GM18507 (cell line): ENCODE measurements at regions not wholly inside any gene's neighbourhood (a gene's known extent, or its start where the extent isn't known, plus 50 kb on each side); places are given as distances from the start of the nearest gene placed in this dataset.
"Not testable (repeated sequence)": the region's sequence is repeated elsewhere in the genome, so short reads cannot be mapped to it uniquely, and the experiment has no call there.

Source experiments
- DNase-seq: peaks from one replicate; pipeline ENCODE4 v3.0.0; 2011; ENCODE audit warnings: low read depth; ENCODE audit not compliant: insufficient read length; ENCODE audit errors: extremely low spot score
- FAIRE-seq: peaks from 2 replicates; lab custom pipeline; 2011; peaks lifted over from hg19 to GRCh38; lab: Jason Lieb, UNC

GRCh38 chr1:112855152-112855828 lies 100.7 kb downstream of the SLC16A1 start:
- FAIRE-seq: no peak
- DNase-seq: no peak

GRCh38 chr1:112854368-112854984 lies 101.5 kb downstream of the SLC16A1 start:
- not testable (repeated sequence) for DNase-seq, FAIRE-seq

DNA sequence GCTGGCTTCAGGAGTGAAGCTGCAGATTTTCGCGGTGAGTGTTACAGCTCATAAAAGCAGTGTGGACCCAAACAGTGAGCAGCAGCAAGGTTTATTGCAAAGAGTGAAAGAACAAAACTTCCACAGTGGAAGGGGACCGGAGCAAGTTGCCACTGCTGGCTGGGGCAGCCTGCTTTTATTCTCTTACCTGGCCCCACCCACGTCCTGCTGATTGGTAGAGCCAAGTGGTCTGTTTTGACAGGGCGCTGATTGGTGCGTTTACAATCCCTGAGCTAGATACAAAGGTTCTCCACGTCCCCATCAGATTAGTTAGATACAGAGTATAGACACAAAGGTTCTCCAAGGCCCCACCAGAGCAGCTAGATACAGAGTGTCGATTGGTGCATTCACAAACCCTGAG lies 102.1 kb downstream of the SLC16A1 start:
- FAIRE-seq, DNase-seq: not testable (repeated sequence)

- DNase-seq (no peak), FAIRE-seq (no peak)
Observed at GRCh38 chr1:112852934-112853333, 103.1 kb downstream of the SLC16A1 start.

DNA sequence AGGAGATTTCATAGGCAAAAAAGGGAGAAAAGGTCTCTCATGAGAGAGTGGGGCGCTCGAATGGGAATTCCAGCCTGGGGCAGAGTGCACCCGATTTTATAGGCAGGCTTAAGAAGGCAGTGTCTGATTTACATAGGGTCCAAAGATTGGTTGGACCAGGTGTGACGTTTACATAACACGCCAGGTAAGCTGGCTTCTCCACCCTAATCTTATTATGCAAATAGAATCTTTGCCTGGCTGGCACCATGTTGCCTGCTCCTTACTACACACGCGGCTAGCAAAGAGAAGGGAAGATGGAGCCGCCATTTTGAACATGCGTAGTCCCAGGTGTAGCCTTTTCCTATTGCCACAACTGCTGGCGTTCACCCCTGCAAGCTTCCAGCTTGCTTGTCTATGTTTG lies 103.7 kb downstream of the SLC16A1 start:
- no peak for FAIRE-seq
- no peak for DNase-seq

GRCh38 chr1:112850034-112850757 lies 105.8 kb downstream of the SLC16A1 start:
- FAIRE-seq (no peak), DNase-seq (no peak)

DNA sequence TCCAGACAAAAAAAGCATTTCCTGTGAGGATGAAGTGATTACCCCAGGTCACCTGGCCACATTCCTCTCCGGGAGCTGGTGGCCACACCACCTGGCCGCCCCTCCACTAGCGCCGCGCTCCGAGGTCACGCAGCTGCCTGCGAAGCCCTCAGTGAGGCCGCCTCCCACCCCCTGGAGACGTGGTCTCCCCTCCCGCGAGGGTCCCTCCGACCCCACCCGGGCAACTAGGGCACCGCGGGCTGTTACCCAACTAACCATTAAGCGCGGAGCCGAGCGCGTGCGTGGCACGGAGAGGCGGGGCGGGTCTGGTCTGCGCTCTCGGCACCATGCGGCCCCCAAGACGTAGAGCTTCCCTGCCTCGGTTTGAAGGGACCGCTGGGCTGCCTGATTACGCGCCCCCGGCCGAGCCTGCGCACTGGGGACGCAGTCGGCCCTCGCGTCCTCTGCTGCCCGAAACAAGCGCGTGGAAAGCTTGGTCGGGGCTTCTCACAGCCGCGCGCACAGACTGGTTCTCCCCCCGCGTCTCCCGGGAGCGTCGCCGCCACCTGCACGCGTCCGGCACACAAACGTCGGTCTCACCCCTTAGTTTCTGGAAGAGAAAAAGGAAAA lies 106.5 kb downstream of the SLC16A1 start:
- no peak for DNase-seq
- no peak for FAIRE-seq

DNA sequence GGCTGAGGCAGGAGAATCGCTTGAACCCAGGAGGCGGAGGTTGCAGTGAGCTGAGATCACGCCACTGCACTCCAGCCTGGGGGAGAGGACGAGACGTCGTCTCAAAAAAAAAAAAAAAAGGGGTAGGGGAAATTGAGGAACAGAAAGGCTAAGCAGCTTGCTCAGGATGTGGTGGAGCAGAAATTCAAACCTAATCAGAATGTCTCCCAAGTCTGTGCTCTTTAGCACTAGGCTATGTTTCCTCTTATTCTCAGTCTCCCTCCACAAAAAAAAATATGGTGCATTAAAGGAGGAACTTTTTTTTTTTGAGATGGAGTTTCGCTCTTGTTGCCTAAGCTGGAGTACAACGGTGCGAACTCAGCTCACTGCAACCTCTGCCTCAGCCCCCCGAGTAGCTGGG lies 114.2 kb downstream of the SLC16A1 start:
- DNase-seq (no peak), FAIRE-seq (no peak)

DNA sequence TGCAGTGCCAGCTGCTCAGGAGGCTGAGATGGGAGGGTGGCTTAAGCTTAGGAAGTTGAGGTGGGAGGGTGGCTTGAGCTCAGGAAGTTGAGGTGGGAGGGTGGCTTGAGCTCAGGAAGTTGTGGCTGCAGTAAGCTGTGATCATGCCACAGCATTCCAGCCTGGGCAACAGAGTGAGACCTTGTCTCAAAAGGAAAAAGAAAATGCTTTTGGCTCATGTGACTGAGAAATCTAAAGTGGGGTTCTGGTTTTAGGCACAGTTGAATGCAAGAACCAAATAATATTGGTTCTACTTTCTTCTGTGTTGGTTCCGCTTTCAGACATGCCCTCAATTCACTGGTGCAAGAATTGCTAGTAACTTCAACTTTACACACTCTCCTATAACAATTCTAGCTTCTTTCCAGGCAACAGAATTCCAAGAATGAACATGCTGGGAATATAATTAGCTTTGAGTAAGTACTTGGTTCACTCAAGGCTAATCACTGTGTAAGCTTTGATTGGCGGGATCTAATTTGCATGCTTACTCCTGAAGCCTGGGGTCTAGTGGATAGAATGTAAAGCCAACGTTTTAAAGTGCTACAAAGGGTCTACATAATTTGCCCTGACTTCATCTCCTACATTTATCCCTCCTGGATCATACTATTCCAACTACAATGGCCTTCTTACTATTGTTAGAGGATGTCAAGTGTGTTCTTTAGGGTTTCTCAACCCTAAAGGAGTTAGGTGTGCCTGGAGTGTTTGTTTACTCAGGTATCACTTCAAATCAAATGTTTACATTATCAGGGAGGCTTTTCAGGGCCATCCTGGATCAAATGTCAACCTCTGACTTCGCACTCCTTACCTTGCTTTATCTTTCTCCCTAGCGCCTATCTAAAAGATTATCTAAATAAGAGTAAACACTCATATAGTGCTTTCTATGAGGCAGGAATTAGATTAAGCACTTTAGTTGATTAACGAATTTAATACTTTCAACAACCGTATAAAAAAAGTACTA lies 115.1 kb downstream of the SLC16A1 start:
- DNase-seq (no peak), FAIRE-seq (peak; percentile 67)

DNA sequence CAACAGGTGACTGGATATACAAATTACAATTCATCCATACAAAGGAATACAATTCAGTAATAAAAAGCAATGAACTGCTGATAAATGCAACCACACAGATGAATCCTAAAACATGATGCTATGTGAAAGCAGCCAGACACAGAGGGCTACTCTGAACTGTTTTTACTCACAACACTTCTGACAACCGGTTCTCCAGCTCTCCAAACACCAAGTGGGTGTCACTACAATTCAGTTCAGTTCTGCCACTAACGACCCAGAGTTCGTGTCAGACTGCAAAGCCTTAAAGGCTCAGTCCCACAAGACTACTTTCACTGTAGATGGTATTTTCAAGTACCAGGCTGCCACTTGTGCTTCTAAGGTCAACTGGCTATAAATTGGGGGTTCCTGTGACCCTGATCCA lies 119.4 kb downstream of the SLC16A1 start:
- DNase-seq (no peak), FAIRE-seq (no peak)

DNA sequence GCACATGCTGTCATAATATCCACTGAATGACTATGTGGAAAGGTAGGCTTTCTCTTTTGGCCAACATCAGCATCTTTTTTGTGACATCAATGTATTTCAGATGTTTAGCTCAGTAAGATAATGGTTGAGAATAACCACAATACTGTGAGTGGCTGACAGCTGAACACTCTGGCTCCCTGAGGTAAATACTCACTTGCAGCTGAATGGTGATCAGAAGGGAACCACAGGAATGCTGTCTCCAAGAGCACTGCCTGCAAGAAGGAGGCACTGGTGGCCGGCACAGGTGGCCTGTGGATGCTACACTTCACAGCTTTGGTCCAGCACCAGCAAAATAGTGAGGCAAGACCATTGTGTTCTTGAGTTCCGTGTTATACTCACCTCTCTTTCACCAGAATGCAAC lies 118.7 kb upstream of the PPM1J start:
- no peak for FAIRE-seq
- DNase-seq: no peak

- not testable (repeated sequence) for DNase-seq, FAIRE-seq
Observed at GRCh38 chr1:112832259-112832658, 117.1 kb upstream of the PPM1J start.

- FAIRE-seq, DNase-seq: not testable (repeated sequence)
Observed at GRCh38 chr1:112829691-112830090, 114.6 kb upstream of the PPM1J start.

GRCh38 chr1:112828716-112829115 lies 113.6 kb upstream of the PPM1J start:
- DNase-seq (no peak), FAIRE-seq (no peak)

DNA sequence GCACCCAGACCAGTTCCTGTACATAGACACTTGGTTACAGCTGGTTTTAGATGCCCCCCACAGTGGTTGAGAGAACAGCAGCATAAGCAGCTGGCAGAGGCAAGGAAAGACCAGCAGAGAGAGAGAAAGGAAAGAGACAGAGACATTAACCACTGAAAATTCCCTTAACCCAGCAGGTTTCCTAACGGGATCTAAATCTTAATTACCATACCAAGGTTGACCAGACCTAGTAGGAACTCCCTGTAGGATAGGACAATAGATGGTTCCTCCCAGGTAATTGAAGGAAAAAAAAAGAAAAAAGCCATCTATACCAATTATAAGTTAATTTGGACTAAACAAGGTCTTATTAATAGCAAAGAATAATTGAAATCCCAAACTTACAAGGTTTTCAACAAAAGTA lies 112.3 kb upstream of the PPM1J start:
- not testable (repeated sequence) for DNase-seq, FAIRE-seq

DNA sequence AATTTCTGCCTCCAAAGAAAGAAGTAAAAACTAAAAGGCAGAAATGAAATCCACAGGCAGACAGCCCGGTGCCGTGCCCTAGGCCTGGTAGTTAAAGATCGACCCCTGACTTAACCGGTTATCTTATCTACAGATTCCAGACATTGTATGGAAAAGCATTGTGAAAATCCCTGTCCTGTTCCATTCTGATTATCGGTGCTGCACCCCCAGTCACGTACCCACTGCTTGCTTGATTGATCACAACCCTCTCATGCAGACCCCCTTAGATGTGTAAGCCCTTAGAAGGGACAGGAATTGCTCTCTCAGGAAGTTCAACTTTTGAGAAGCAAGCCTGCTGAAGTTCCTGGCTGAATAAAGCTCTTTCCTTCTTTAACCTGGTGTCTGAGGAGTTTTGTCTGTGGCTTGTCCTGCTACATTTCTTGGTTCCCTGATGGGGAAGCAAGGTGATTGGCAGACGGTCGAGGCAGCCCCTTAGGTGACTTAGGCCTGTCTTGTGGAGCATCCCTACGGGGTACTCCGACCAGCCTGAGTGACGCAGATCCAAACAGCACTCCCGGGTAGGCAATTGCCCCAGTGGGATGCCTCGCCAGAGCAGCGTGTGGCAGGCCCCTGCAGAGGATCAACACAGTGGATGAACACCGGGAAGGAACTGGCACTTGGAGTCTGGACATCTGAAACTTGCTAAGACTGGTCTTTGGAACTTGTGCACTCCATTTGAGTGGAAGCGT lies 111.2 kb upstream of the PPM1J start:
- DNase-seq: no peak

GRCh38 chr1:112825563-112826216 lies 110.6 kb upstream of the PPM1J start:
- not testable (repeated sequence) for DNase-seq, FAIRE-seq

More for the DNA sequence above, 111.2 kb upstream of the PPM1J start:
- FAIRE-seq: no peak

- not testable (repeated sequence) for FAIRE-seq, DNase-seq
Observed at GRCh38 chr1:112825075-112825474, 109.9 kb upstream of the PPM1J start.
